CD4-positive, alpha-beta T cell treated with Interleukin-17A for 1 hour (primary cell): ENCODE measurements at regions not wholly inside any gene's neighbourhood (a gene's known extent, or its start where the extent isn't known, plus 50 kb on each side); places are given as distances from the start of the nearest gene placed in this dataset.

ENCODE experiments used
- DNase-seq: peaks from one replicate; pipeline ENCODE4 v3.0.0-alpha.2; 2020

GRCh38 chr3:88209356-88209755 lies 59.6 kb downstream of the C3orf38 start:
- DNase-seq = no peak

- no peak for DNase-seq
Measured at GRCh38 chr3:88211096-88211890, 61.5 kb downstream of the C3orf38 start.

DNA sequence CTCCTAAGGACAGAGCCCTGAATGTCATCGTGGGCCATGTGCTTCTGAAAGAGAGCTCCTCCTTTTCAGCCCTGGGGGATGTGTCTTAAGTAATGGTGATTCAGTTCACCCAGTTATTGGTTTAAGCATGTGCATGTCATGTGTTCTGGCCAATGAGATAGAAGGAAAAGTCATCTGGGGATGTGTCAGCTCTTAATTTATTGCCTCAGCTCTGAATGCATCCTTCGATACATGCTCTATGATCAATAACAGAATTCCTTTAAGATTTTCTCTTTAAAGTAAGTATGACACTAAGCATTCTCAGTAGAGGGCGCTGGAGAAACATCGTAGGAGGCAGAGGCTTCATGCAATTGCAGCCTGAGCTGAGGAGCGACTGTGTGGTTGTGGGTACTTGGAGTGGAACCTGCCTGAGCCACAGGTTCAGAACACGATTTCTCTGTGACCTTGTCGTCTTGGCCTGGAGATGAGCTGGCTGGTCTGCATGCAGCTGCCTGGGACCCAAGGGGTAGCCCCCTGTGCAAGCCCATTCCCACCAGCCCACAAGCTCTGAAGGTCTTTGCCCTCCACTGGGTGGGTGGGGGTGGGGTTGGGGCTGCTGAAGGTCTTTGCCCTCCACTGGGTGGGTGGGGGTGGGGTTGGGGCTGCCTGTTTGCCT lies 69.5 kb downstream of the C3orf38 start:
- DNase-seq = peak; percentile 24

DNA sequence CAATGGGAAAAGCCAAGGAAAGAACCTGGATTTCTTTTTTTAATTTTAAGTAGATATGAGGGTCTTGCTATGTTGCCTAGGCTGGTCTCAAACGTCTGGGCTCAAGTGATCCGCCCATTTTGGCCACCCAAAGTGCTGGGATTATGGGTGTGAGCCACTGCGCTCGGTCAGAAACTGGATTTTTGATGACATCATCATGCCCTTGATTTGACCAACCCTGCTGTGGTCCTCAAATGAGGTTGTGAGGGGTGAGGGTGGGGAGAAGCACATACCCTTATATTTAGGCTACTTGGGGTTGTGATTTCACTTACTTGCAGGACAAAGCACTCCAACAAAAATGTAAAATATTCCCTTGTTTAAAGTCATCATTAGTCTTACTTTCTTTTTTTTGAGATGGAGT lies 70.4 kb downstream of the C3orf38 start:
- no peak for DNase-seq

DNA sequence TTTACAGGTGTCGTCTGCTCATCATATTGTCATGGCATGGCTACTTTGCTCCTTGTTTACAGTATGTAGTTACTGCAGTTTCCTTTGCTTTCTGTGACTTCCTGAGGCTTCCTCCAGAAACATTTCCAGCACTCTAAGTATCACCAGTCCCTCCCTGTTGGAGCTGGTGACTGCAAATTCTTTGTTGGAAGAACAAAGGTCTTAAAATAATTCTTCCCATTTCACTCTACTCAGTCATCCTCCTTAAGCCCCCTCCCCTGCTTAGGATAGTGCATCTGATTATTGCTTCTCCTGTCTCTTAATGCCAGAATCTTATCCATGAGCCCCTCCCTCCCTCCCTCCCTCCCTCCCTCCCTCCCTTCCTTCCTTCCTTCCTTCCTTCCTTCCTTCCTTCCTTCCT lies 72.0 kb downstream of the C3orf38 start:
- DNase-seq = no peak

DNA sequence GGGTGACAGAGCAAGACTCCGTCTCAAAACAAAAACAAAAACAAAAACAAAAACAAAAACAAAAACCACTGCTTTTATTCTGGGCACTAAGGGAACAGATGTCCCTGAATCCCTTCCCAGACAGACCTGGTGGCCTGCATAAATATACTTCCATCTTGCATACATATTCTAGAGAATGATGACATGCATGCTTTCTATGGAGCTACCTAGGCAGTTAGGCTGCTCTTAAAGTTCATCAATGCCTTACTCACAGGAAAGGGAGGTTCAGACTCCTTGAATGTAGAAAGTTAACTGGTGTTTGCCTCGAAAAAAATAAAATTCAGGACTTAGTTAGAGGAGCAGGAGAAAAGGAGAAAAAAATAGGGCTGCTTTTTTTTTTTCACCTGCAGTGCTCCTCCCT lies 72.6 kb downstream of the C3orf38 start:
- DNase-seq = no peak

DNA sequence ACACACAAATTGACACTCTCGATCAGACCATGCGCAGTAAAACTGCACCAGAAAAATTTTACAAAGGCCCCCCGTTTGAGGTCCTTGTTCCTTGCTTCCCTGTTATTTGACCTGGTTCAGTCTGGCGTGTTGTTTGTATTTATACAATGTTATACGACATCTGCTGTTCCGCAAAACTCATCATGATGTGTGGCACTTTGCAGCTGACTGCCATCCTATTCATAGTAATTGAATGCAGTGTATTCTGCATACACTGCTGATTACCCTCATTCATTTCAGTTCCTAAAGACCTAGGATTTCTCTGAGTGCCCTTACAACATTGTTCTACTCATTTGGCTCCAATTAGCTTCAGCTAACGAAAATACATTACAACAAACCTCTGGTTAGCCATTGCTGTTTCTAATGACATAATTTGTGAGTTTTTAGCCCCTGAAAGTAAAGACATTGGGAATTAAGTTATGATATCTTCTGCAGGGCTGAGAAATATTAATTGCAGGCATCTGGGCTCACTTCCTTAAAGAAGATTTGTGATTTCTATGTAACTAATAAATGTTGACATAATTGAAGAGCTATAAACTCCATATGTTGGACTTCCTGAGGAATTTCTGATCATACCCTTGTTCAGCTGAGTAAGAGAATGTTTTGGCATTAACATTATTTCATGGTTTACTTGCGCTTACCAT lies 75.7 kb downstream of the C3orf38 start:
- DNase-seq = no peak

GRCh38 chr3:88226910-88227309 lies 77.2 kb downstream of the C3orf38 start:
- DNase-seq = no peak

- DNase-seq = no peak
Measured at GRCh38 chr3:88230638-88231037, 80.9 kb downstream of the C3orf38 start.

DNA sequence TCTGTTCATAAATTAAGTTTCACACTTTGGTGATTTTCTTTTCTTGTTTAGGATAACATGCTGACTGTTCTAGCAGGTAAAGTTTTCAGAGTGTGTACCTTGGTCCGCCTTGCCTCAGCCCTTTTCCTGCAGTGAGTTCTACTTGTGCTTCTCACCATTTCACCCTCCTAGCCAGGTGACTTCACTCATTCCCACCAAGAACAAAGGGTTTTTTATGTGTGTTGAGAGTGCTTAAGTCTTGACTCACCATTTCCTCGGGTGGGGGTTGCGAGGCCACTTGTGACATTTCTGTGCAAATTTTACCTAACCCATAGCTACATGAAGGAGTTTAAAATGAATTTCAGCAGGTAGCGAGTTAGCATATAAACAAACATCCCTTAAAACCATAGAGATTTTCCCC lies 81.4 kb downstream of the C3orf38 start:
- no peak for DNase-seq

DNA sequence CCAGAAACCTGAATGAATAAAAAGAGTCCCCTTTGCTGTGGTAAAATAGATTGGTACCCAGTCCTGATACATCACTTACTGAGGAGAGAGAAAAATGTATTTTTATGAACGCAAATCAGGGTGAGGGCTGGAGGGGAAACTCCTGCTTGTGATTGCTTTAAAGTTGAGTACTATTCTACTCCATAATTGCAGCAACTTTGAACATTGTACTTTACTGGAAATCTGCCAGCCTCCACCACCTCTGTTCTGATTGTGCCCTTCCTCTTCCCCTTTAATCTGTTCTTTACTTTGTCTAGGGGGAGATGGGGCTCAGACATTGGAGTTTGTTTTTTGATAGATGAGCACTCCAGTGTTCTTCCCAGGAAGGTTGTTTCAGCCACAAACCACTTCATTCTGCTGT lies 81.9 kb downstream of the C3orf38 start:
- DNase-seq = no peak

GRCh38 chr3:88235102-88235501 lies 85.3 kb downstream of the C3orf38 start:
- DNase-seq = no peak

- no peak for DNase-seq
Measured at GRCh38 chr3:88239870-88240269, 90.1 kb downstream of the C3orf38 start.

DNA sequence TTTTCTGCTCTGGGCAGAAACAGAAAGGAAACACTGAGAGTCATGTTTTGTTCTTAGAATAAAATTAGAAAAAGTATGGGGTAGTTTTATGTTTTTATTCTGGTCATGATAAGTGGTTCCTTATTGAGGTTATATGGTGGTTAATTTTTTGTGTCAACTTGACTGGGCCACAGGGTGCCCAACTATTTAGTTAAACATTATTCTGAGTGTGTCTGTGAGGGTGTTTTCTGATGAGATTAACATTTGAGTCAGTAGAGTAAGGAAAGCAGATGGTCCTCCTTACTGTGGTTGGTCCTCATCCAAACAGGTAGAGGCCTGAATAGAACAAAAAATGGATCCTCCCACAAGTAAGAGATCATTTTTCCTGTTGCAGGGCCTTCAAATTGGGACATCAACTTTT lies 98.9 kb downstream of the C3orf38 start:
- DNase-seq = no peak

DNA sequence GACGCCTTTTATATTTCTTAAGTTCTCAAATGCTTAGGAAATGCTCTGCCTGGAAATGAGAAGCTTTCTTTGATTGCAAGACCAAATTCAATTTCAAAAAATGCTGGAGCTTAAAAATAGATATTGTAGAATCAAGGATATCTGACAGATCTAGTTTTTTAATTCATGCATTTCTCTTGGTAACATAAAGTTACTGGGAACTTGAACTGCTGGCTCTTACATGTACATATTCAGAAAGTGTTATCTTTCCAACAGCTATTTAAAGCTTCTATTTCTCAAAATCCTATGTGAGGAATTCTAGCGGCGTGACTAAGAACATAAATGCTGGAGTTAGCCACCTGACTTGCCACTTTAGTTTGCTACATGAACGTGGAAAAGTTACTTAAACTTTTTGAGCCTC lies 109.3 kb downstream of the C3orf38 start:
- DNase-seq = no peak

- no peak for DNase-seq
Measured at GRCh38 chr3:88262527-88262926, 112.8 kb downstream of the C3orf38 start.

- DNase-seq = no peak
Measured at GRCh38 chr3:88263417-88264100, 113.8 kb downstream of the C3orf38 start.

DNA sequence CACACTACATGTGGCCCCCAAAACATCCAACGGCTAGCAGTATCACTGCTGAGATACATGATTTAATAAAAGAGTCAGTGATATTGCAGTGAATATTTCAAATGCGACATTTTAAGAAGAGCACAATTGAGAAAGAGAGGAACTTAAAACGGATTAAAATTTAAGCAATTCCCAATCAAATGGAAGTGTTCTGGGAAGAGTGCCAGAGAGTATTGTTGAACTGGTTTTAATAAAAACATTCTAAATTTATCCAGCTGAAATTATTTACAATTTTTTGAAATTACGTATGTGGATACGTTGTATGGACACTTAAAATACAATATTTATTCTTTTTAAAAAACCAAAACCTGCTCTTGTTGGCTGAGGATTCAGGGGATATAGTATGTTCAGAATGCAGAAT lies 117.7 kb downstream of the C3orf38 start:
- no peak for DNase-seq

DNA sequence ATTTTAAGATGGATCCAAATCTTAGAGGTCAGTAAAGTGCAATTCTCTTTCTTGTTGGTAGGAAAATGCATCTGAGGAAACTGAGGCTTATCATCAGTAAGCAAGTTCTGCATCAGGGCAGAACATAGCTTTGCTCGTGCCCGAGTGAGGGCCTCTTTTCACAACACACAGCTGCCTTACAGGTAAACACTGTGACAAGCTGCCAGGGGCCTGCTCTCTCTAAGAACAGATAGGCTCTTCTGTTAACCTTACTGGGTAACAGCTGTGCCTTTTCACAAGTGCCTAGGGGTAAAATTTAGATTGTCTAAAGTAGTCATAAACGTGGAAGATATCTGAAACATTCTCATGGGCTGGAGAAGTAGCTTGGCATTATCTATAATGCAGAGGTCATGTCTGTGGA lies 118.1 kb downstream of the C3orf38 start:
- DNase-seq = no peak

GRCh38 chr3:88280326-88280725 lies 130.6 kb downstream of the C3orf38 start:
- DNase-seq = no peak

GRCh38 chr3:88282528-88283241 lies 132.9 kb downstream of the C3orf38 start:
- DNase-seq = no peak

DNA sequence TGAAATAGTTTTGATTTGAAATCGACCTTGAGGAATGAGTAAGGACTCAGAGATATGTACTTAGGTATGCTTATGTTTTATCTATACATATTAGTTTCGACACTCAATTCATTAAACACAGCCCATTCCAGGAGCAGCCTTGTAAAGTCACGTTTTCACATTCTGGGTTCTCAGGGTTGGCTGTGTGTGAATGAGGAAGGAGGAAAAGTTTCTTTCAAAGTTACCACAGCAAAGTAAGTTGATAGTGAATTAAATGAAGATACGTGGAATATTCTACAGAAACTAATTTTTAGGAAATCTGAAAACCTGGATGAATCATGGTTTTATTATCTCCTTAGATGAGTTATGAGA lies 133.5 kb downstream of the C3orf38 start:
- no peak for DNase-seq

DNA sequence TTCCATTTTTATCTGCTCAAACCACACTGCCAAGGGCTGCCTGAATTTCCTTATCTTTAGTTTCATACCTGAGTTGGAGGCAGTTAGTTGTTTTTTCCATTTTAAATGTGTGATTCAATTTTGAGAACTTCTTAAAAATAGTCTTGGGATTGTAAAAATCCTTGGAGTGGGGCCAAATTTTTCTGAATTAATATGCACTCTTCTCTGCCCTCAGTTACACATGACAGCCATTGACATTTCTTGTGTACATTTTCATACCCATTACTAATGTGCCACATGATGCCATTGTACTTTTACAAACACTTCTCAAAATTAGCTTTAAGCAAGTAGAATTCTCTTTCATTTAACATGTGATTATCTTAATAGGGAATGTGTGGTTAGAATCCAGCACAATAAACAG lies 141.7 kb downstream of the C3orf38 start:
- DNase-seq = no peak
